Tibial artery (tissue), 4 donors: ENCODE measurements at regions not wholly inside any gene's neighbourhood (a gene's known extent, or its start where the extent isn't known, plus 50 kb on each side); places are given as distances from the start of the nearest gene placed in this dataset.

Source experiments
- DNase-seq, 2 donors: peaks; one replicate each; pipeline ENCODE4 v3.0.0-alpha.2; 2019
- H3K27ac ChIP-seq, 2 donors: fragments of 200-600 bp; sonication (generic) in 1 of 2; 1 replicate in 1 of 2; 2 replicates in 1 of 2; pipeline ENCODE4 v1.5.1; 2018 to 2019; ENCODE audit warnings: mild to moderate bottlenecking in 1 of 2
- H3K27me3 ChIP-seq, 2 donors: fragments of 200-600 bp; sonication (generic) in 1 of 2; one replicate each; pipeline versions ENCODE4 v1.5.1 to v1.6.0; 2016 to 2019
- H3K36me3 ChIP-seq, 3 donors: fragments of 200-600 bp; sonication (generic) in 2 of 3; one replicate each; pipeline ENCODE4 v1.5.1; 2016 to 2019; ENCODE audit warnings: mild to moderate bottlenecking in 2 of 3
- H3K4me1 ChIP-seq, 4 donors: fragments of 200-600 bp; sonication (generic) in 2 of 4; 1 replicate in 3 of 4; 2 replicates in 1 of 4; pipeline ENCODE4 v1.5.1; 2016 to 2019
- H3K4me3 ChIP-seq, 2 donors: fragments of 200-600 bp; sonication (generic) in 1 of 2; 1 replicate in 1 of 2; 2 replicates in 1 of 2; pipeline ENCODE4 v1.5.1; 2018 to 2019; ENCODE audit warnings: mild to moderate bottlenecking in 2 of 2
- H3K9me3 ChIP-seq, 3 donors: fragments of 200-600 bp; sonication (generic) in 1 of 3; one replicate each; pipeline ENCODE4 v1.5.1; 2016 to 2019
- intact Hi-C: fragments of 100-400 bp; cut with DNase I; formaldehyde crosslinking; loops from one replicate; pipeline ENCODE4 v1.15.0; 2023; ENCODE audit warnings: low total_unique reads
- TF ChIP-seq, protein P1 (sequence below), 2 experiments: fragments of 200-600 bp in 1 of 2; fragments of 450-650 bp in 1 of 2; IDR thresholded peaks; one replicate each; pipeline ENCODE4 v1.5.1; 2017 to 2019; ENCODE audit warnings: antibody characterized with exemption in 2 of 2, mild to moderate bottlenecking in 1 of 2, moderate library complexity in 1 of 2

DNA sequence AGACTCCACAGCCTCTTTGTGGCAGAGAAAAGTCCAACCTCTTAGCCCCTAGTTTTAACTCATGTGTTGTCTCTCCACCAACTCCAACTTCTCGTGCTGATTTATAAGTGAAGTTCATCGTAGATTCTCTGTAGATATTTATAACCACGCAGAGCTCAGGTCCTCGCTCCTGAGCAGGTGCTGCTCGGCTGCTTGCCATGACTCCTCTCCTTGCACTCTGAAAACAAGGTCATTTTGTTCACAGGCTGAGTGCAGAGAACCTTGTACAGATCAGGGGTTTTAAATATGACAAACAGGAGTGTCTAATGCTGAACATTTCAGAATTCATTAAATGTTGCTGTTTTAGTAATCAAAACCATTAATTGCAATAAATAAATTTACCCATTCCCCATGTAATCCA is 330.8 kb upstream of the GYPC start:
- Histone ChIP-seq H3K4me3 (no peak overlapping the region), H3K9me3 (peaks cover 0 to 2% (median 0%) of the 10 kb centered on the region in 3 donors), H3K27me3 (no peaks in the 10 kb centered on the region), H3K36me3 (no peaks in the 10 kb centered on the region), H3K4me1 (no peaks in the 10 kb centered on the region), H3K27ac (no peak overlapping the region)
- intact Hi-C loops: no loop called here
- DNase-seq: no peak
- TF ChIP-seq, protein P1, sequence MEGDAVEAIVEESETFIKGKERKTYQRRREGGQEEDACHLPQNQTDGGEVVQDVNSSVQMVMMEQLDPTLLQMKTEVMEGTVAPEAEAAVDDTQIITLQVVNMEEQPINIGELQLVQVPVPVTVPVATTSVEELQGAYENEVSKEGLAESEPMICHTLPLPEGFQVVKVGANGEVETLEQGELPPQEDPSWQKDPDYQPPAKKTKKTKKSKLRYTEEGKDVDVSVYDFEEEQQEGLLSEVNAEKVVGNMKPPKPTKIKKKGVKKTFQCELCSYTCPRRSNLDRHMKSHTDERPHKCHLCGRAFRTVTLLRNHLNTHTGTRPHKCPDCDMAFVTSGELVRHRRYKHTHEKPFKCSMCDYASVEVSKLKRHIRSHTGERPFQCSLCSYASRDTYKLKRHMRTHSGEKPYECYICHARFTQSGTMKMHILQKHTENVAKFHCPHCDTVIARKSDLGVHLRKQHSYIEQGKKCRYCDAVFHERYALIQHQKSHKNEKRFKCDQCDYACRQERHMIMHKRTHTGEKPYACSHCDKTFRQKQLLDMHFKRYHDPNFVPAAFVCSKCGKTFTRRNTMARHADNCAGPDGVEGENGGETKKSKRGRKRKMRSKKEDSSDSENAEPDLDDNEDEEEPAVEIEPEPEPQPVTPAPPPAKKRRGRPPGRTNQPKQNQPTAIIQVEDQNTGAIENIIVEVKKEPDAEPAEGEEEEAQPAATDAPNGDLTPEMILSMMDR (IDR thresholded peaks at IDR 0.05): no peak

- Histone ChIP-seq H3K36me3 (no peaks in the 10 kb centered on the region), H3K27ac (no peak overlapping the region), H3K9me3 (peaks cover 0 to 4% (median 3%) of the 10 kb centered on the region in 3 donors), H3K4me1 (no peaks in the 10 kb centered on the region), H3K4me3 (no peak overlapping the region), H3K27me3 (no peaks in the 10 kb centered on the region)
- intact Hi-C loops: no loop called here
- TF ChIP-seq, protein P1 (IDR thresholded peaks at IDR 0.05): no peak
- no peak for DNase-seq
Measured at GRCh38 chr2:126329173-126329572, 326.8 kb upstream of the GYPC start.

DNA sequence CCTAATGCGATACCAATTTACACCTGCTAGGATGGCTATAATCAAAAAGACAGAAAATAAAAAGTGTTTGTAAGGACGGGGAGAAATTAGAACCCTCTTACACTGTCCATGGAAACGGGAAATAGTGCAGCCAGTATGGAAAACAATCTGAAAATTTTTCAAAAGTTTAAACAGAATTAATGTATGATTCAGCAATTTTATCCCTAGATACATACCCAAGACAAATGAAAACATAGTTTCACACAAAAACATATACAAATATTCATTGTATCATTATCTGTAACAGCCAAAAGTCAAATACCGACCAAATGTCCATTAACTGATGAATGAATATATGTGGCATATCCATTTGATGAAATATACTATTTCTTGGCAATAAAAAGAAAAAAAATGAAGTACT is 313.5 kb upstream of the GYPC start:
- Histone ChIP-seq H3K36me3 (no peaks in the 10 kb centered on the region), H3K9me3 (no peaks in the 10 kb centered on the region), H3K27me3 (no peaks in the 10 kb centered on the region), H3K4me3 (no peak overlapping the region), H3K4me1 (no peaks in the 10 kb centered on the region), H3K27ac (no peak overlapping the region)
- TF ChIP-seq, protein P1 (IDR thresholded peaks at IDR 0.05): no peak
- no peak for DNase-seq
- intact Hi-C loops: no loop called here

DNA sequence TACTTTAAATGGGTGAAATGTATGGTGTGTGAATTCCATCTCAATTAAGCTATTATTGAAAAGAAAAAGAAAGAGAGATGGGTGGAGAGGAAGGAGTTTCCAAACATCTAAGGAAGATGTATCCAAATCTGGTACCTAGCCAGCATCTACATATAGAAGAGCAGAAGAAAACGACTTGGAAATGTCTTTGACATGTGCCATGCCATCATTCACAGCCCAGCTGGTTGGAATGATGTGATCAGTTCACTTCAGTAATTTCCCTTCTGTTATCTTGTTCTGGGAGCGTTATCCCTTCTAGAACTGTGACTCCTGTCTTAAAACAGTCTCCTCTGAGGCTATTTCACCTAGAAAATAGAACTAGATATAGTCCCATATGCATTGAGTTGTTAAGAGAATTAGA is 312.8 kb upstream of the GYPC start:
- TF ChIP-seq, protein P1 (IDR thresholded peaks at IDR 0.05): no peak
- no peak overlapping the region for H3K4me3 ChIP-seq

DNA sequence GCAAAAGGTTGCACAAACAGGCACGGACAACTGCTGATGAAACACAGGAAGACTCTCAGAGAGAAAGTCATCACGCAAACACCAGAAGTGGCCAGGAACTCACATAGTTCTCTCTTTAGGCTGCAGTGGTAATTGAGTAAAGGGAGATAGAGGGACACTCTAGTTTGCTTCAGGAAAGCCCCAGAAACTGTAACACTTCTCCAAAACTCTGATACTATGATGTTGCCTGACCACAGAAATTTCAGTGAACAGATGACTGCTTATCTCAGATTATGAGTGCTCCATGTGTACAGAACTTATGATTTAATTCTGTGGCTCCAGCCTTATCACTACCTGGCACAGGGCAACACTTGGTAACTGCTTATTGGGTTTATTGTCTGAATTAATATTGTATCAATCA is 311.5 kb upstream of the GYPC start:
- TF ChIP-seq, protein P1 (IDR thresholded peaks at IDR 0.05): no peak
- intact Hi-C loops: no loop called here

More for the DNA sequence above, 312.8 kb upstream of the GYPC start:
- intact Hi-C loops: no loop called here
- no peak overlapping the region for H3K27ac ChIP-seq
- no peaks in the 10 kb centered on the region for H3K36me3 ChIP-seq
- no peak for DNase-seq
- H3K4me1 ChIP-seq: no peaks in the 10 kb centered on the region
- no peaks in the 10 kb centered on the region for H3K27me3 ChIP-seq
- no peaks in the 10 kb centered on the region for H3K9me3 ChIP-seq

DNA sequence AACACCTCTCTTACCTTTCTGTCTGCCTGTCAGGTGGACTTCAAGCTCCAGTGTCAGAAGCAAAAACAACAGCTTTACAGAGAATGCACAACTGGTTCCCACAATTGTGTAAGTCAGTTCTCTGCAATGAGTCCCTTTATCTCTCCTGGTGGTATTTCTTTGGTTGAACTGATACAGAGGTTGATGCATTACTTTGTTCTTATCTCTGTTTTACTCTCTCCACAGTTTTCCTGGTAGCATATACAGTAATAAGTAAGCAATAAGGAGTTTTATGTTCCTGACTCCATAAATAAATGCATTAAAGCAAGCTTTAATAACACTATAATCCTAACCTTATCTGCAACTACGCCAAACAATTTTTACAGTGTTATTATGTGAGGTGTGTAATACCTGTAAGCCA is 310.3 kb upstream of the GYPC start:
- Histone ChIP-seq H3K27ac (no peak overlapping the region), H3K27me3 (no peaks in the 10 kb centered on the region), H3K9me3 (peaks cover 0 to 11% (median 0%) of the 10 kb centered on the region in 3 donors), H3K4me1 (no peaks in the 10 kb centered on the region), H3K4me3 (no peak overlapping the region), H3K36me3 (no peaks in the 10 kb centered on the region)
- no peak for DNase-seq
- intact Hi-C loops: no loop called here
- TF ChIP-seq, protein P1 (IDR thresholded peaks at IDR 0.05): no peak

More for the DNA sequence above, 311.5 kb upstream of the GYPC start:
- DNase-seq: no peak
- H3K4me1 ChIP-seq: no peaks in the 10 kb centered on the region
- H3K36me3 ChIP-seq: no peaks in the 10 kb centered on the region
- no peak overlapping the region for H3K4me3 ChIP-seq
- no peak overlapping the region for H3K27ac ChIP-seq
- H3K9me3 ChIP-seq: peaks cover 0 to 4% (median 0%) of the 10 kb centered on the region in 3 donors
- no peaks in the 10 kb centered on the region for H3K27me3 ChIP-seq
